ENCODE measurements at regions not wholly inside any gene's neighbourhood (a gene's known extent, or its start where the extent isn't known, plus 50 kb on each side); places are given as distances from the start of the nearest gene placed in this dataset.

DNA sequence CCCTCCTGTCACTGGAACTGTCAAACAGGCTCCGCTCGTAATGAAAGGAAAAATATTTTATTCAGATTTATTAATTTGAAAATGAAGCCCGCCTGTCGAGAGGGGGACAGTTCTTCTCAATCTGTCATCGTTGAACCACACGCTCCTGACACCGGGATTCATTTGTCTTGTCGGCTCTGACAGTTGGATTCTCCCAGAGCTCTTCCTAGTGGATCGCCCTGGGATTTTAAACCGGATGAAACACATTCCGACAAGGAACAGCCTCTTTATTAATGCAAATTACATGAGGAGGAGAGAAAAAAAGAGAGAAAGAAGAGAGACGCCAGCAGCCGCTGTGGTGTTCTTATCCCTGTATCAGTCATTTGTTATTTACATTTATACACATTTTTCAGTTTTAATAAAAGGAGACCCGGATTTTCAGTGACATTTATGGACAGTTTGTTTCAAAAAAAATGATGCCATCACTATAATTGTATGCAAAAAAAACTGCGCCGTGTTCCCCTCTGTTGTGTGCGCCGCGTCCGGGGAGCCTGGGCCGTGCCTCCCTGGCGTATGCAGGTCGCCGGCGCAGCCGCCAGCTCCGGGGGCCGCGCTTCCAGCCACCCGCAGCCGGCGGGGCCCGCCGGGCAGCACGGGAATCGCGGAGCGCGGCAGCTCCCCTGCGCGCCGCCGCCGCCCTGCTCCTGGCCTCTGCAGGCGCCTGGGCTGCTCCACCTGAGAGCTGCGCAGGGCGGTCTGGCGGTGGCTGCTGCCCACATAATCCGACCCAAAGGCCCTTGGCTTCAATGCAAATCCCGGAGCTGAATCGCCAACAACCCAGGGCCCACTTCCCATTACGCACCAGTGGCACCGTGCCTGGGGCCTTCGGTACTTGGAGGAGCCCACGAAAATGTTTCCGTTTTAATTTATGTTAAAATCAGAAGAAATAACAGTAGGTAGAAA is 237.9 kb upstream of the PBX1 start:
- ChIA-PET POLR2A (no interaction called here), CTCF (ENCODE audit: unreplicated experiment) (no interaction called here)
- intact Hi-C loops (cut with micrococcal nuclease; ENCODE audit: unreplicated experiment), result no loop called here
- Histone ChIP-seq H3K79me2 (ENCODE audit: insufficient read depth, low read depth, low read length) (no peaks in the 10 kb centered on the region), H2AFZ (ENCODE audit: low read length) (no peak overlapping the region), H3K4me3 (ENCODE audit: low read depth, low read length, poor library complexity, severe bottlenecking) (no peak overlapping the region), H4K20me1 (ENCODE audit: insufficient read depth, low read length) (no peaks in the 10 kb centered on the region), H3K4me1 (ENCODE audit: insufficient read depth, low read length, poor library complexity, severe bottlenecking) (no peaks in the 10 kb centered on the region), H3K9me2 (ENCODE audit: insufficient read depth, low read length) (no peaks in the 10 kb centered on the region), H3K27ac (ENCODE audit: low read depth, low read length, poor library complexity, severe bottlenecking) (no peak overlapping the region), H3K9me3 (ENCODE audit: low read length) (no peaks in the 10 kb centered on the region), H3K36me3 (ENCODE audit: insufficient read depth, low read length) (no peaks in the 10 kb centered on the region), H3K4me2 (ENCODE audit: low read length) (no peak overlapping the region)
- no peak for DNase-seq (ENCODE audit: low spot score)
- no TSS peak for BruUV-seq (replicated peaks)
- TF ChIP-seq CTCF (conservative IDR thresholded peaks at IDR 0.05; ENCODE audit: low read length) (no peak), EZH2phosphoT487 (IDR thresholded peaks at IDR 0.05; ENCODE audit: borderline replicate concordance, low read depth, low read length) (no peak)

DNA sequence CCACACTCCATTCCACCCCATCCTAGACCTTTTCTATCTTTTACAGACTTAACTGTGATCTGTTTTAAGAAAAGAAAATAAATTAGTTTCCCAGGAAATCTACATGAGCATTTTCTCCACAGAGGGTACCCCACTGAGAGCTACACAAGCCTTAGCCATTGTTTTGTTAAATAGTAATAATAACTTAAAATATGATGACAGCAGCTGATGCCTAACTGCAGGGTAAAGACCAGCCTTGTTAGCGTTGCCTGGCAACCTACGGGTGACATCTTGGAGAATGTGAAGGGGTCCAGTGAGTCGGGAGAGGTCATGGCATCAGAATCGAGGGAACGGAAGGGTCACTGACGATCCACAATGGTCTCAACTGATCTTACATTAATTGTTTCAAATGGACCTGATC is 233.2 kb upstream of the PBX1 start:
- Histone ChIP-seq H4K20me1 (ENCODE audit: insufficient read depth, low read length) (no peaks in the 10 kb centered on the region), H3K79me2 (ENCODE audit: insufficient read depth, low read depth, low read length) (no peaks in the 10 kb centered on the region), H3K36me3 (ENCODE audit: insufficient read depth, low read length) (no peaks in the 10 kb centered on the region), H3K9me3 (ENCODE audit: low read length) (no peaks in the 10 kb centered on the region), H3K4me3 (ENCODE audit: low read depth, low read length, poor library complexity, severe bottlenecking) (no peak overlapping the region), H3K4me2 (ENCODE audit: low read length) (no peak overlapping the region), H2AFZ (ENCODE audit: low read length) (no peak overlapping the region), H3K4me1 (ENCODE audit: insufficient read depth, low read length, poor library complexity, severe bottlenecking) (no peaks in the 10 kb centered on the region), H3K27ac (ENCODE audit: low read depth, low read length, poor library complexity, severe bottlenecking) (no peak overlapping the region), H3K9me2 (ENCODE audit: insufficient read depth, low read length) (no peaks in the 10 kb centered on the region)
- no TSS peak for BruUV-seq (replicated peaks)
- DNase-seq (ENCODE audit: low spot score), result no peak
- intact Hi-C loops (cut with micrococcal nuclease; ENCODE audit: unreplicated experiment), result no loop called here
- ChIA-PET CTCF (ENCODE audit: unreplicated experiment) (no interaction called here), POLR2A (no interaction called here)
- TF ChIP-seq EZH2phosphoT487 (IDR thresholded peaks at IDR 0.05; ENCODE audit: borderline replicate concordance, low read depth, low read length) (no peak), CTCF (conservative IDR thresholded peaks at IDR 0.05; ENCODE audit: low read length) (no peak)

GRCh38 chr1:164333387-164333786 is 225.6 kb upstream of the PBX1 start:
- no peak overlapping the region for H3K27ac ChIP-seq (ENCODE audit: low read depth, low read length, poor library complexity, severe bottlenecking)
- H3K4me3 ChIP-seq (ENCODE audit: low read depth, low read length, poor library complexity, severe bottlenecking), result no peak overlapping the region
- H4K20me1 ChIP-seq (ENCODE audit: insufficient read depth, low read length), result no peaks in the 10 kb centered on the region
- ChIA-PET POLR2A (interaction anchor here (0.6 to 1.2 kb wide), 2 partner anchors 16 to 69 kb away, joined by 3 read pairs; no protein-coding TSS in a partner anchor), CTCF (ENCODE audit: unreplicated experiment) (no interaction called here)
- H3K9me3 ChIP-seq (ENCODE audit: low read length), result no peaks in the 10 kb centered on the region
- no peaks in the 10 kb centered on the region for H3K79me2 ChIP-seq (ENCODE audit: insufficient read depth, low read depth, low read length)
- no TSS peak for BruUV-seq (replicated peaks)
- H3K36me3 ChIP-seq (ENCODE audit: insufficient read depth, low read length), result no peaks in the 10 kb centered on the region
- TF ChIP-seq EZH2phosphoT487 (IDR thresholded peaks at IDR 0.05; ENCODE audit: borderline replicate concordance, low read depth, low read length) (no peak), CTCF (conservative IDR thresholded peaks at IDR 0.05; ENCODE audit: low read length) (no peak)
- no peaks in the 10 kb centered on the region for H3K9me2 ChIP-seq (ENCODE audit: insufficient read depth, low read length)
- DNase-seq (ENCODE audit: low spot score), result no peak
- no peaks in the 10 kb centered on the region for H3K4me1 ChIP-seq (ENCODE audit: insufficient read depth, low read length, poor library complexity, severe bottlenecking)
- H2AFZ ChIP-seq (ENCODE audit: low read length), result no peak overlapping the region
- H3K4me2 ChIP-seq (ENCODE audit: low read length), result no peak overlapping the region
- intact Hi-C loops (cut with micrococcal nuclease; ENCODE audit: unreplicated experiment), result no loop called here
